CD14-positive monocyte (primary cell): ENCODE measurements at regions not wholly inside any gene's neighbourhood (a gene's known extent, or its start where the extent isn't known, plus 50 kb on each side); places are given as distances from the start of the nearest gene placed in this dataset.

ENCODE experiments used
- DNase-seq, 3 donors: peaks; one replicate each; pipeline ENCODE4 v3.0.0-alpha.2; 2011 to 2022
- H2AFZ ChIP-seq: 2 replicates; pipeline ENCODE4 v1.6.0; 2012; ENCODE audit warnings: mild to moderate bottlenecking, low read depth, low read length, inconsistent platforms; ENCODE audit not compliant: insufficient read depth, poor library complexity, severe bottlenecking
- H3K27ac ChIP-seq, 2 donors: 1 replicate in 1 of 2; 2 replicates in 1 of 2; pipeline ENCODE4 v1.5.1; 2012 to 2013; ENCODE audit warnings: low read length in 2 of 2, control low read depth in 1 of 2, inconsistent platforms in 1 of 2, low read depth in 1 of 2, mild to moderate bottlenecking in 1 of 2
- H3K27me3 ChIP-seq, 2 donors: one replicate each; pipeline versions ENCODE4 v1.6.0 to v1.6.1; 2011 to 2013; ENCODE audit warnings: low read length in 2 of 2; ENCODE audit not compliant: control insufficient read depth in 2 of 2, insufficient read depth in 2 of 2
- H3K36me3 ChIP-seq, 2 donors: replicated peaks in 1 of 2; 1 replicate in 1 of 2; 2 replicates in 1 of 2; pipeline versions ENCODE4 v1.5.1 to v1.6.1; 2012 to 2013; ENCODE audit warnings: low read length in 2 of 2, control low read depth in 1 of 2, inconsistent platforms in 1 of 2, mild to moderate bottlenecking in 1 of 2; ENCODE audit not compliant: insufficient read depth in 2 of 2, control insufficient read depth in 1 of 2
- H3K4me1 ChIP-seq, 2 donors: 1 replicate in 1 of 2; 2 replicates in 1 of 2; pipeline versions ENCODE4 v1.5.1 to v1.6.1; 2012 to 2013; ENCODE audit warnings: low read length in 2 of 2, control low read depth in 1 of 2, inconsistent platforms in 1 of 2, mild to moderate bottlenecking in 1 of 2, moderate library complexity in 1 of 2; ENCODE audit not compliant: insufficient read depth in 2 of 2, control insufficient read depth in 1 of 2
- H3K4me2 ChIP-seq: replicated peaks from 2 replicates; pipeline ENCODE3; 2012; ENCODE audit warnings: low read length, moderate library complexity, mild to moderate bottlenecking; ENCODE audit not compliant: poor library complexity, severe bottlenecking; ENCODE audit errors: extremely low read depth
- H3K4me3 ChIP-seq, 3 experiments: fragments of 200-600 bp in 1 of 3; sonication (generic) in 1 of 3; replicated peaks in 1 of 3; 1 replicate in 2 of 3; 2 replicates in 1 of 3; pipeline ENCODE4 v1.5.1; 2011 to 2013; ENCODE audit warnings: low read length in 3 of 3, mild to moderate bottlenecking in 3 of 3, control low read depth in 2 of 3, low read depth in 2 of 3, inconsistent platforms in 1 of 3, moderate library complexity in 1 of 3
- H3K79me2 ChIP-seq: 2 replicates; pipeline ENCODE4 v1.6.0; 2012; ENCODE audit warnings: mild to moderate bottlenecking, control low read depth, inconsistent platforms, low read length, moderate library complexity; ENCODE audit not compliant: insufficient read depth
- H3K9ac ChIP-seq: 2 replicates; pipeline ENCODE4 v1.6.0; 2017; ENCODE audit warnings: low read length, mild to moderate bottlenecking; ENCODE audit not compliant: insufficient read depth, poor library complexity, severe bottlenecking
- H3K9me3 ChIP-seq, 2 donors: replicated peaks in 1 of 2; 1 replicate in 1 of 2; 2 replicates in 1 of 2; pipeline versions ENCODE4 v1.5.1 to v1.6.1; 2012 to 2013; ENCODE audit warnings: low read length in 2 of 2, control low read depth in 1 of 2; ENCODE audit not compliant: control insufficient read depth in 1 of 2, insufficient read depth in 1 of 2
- H4K20me1 ChIP-seq: 2 replicates; pipeline ENCODE4 v1.6.0; 2012; ENCODE audit warnings: mild to moderate bottlenecking, low read length, control low read depth, moderate library complexity; ENCODE audit not compliant: insufficient read depth
- H3K27ac Mint-ChIP-seq, 7 donors: one replicate each; pipeline ENCODE4 v1.8.0; 2020; ENCODE audit warnings: mild to moderate bottlenecking in 7 of 7, mixed read lengths in 7 of 7, moderate library complexity in 6 of 7, inconsistent platforms in 2 of 7
- H3K27me3 Mint-ChIP-seq, 3 donors: one replicate each; pipeline ENCODE4 v1.8.0; 2021 to 2022; ENCODE audit warnings: low read depth in 3 of 3, mild to moderate bottlenecking in 3 of 3, mixed read lengths in 3 of 3, moderate library complexity in 3 of 3, inconsistent platforms in 1 of 3
- H3K36me3 Mint-ChIP-seq, 2 donors: one replicate each; pipeline ENCODE4 v1.8.0; 2020; ENCODE audit warnings: mixed read lengths in 2 of 2, inconsistent platforms in 1 of 2, mild to moderate bottlenecking in 1 of 2
- H3K4me1 Mint-ChIP-seq: one replicate; pipeline ENCODE4 v1.8.0; 2020; ENCODE audit warnings: mild to moderate bottlenecking, mixed read lengths
- H3K4me3 Mint-ChIP-seq, 2 donors: one replicate each; pipeline ENCODE4 v1.8.0; 2020; ENCODE audit warnings: mild to moderate bottlenecking in 2 of 2, mixed read lengths in 2 of 2, moderate library complexity in 1 of 2
- H3K9me3 Mint-ChIP-seq, 7 donors: one replicate each; pipeline ENCODE4 v1.8.0; 2020 to 2022; ENCODE audit warnings: mixed read lengths in 7 of 7, mild to moderate bottlenecking in 6 of 7, moderate library complexity in 6 of 7, inconsistent platforms in 2 of 7
- CTCF ChIP-seq: fragments of 200-600 bp; IDR thresholded peaks from one replicate; pipeline ENCODE4 v1.8.0; 2022; ENCODE audit warnings: antibody characterized with exemption, mild to moderate bottlenecking
- WGBS: methylation state at CpG from one replicate; pipeline ENCODE4 v1.1.5; 2013; ENCODE audit warnings: missing lambda C conversion rate; ENCODE audit not compliant: insufficient coverage; 5-methylcytosine and 5-hydroxymethylcytosine counted together
- intact Hi-C, 2 donors: fragments of 100-400 bp; cut with micrococcal nuclease; formaldehyde crosslinking; loops; one replicate each; pipeline versions ENCODE4 v1.15.0 to v1.15.1; 2023

GRCh38 chr7:30222515-30223215 is 61.7 kb upstream of the ZNRF2 start:
- Mint-ChIP-seq H3K9me3 (peaks cover 7 to 23% (median 17%) of the 10 kb centered on the region in 7 donors), H3K27me3 (peaks cover 0 to 4% (median 0%) of the 10 kb centered on the region in 3 donors), H3K36me3 (peaks cover 0 to 7% of the 10 kb centered on the region in 2 donors), H3K4me3 (no peak overlapping the region), H3K4me1 (peaks cover 48% of the 10 kb centered on the region), H3K27ac (peak overlapping the region in 4 of 7 donors; percentile 5 to 62 (median 36))
- Histone ChIP-seq H3K79me2 (no peaks in the 10 kb centered on the region), H3K4me2 (no peak overlapping the region), H3K9me3 (peaks cover 0 to 14% of the 10 kb centered on the region in 2 donors), H4K20me1 (no peaks in the 10 kb centered on the region), H3K36me3 (no peaks in the 10 kb centered on the region), H3K4me1 (peaks cover 46 to 50% of the 10 kb centered on the region in 2 donors), H2AFZ (no peak overlapping the region), H3K9ac (no peak overlapping the region), H3K4me3 (no peak overlapping the region), H3K27me3 (no peaks in the 10 kb centered on the region), H3K27ac (peak overlapping the region in 1 of 2 donors; percentile 21)
- peak in 1 of 3 donors; percentile 22 for DNase-seq
- 74% methylated on average over 7 of the region's 8 CpGs for WGBS
- intact Hi-C loops, result loop anchor here (5.0 to 10.0 kb wide), 3 partner anchors 35 to 58 kb away; no protein-coding TSS in a partner anchor
- no peak for TF ChIP-seq CTCF

- H3K36me3 ChIP-seq, result no peaks in the 10 kb centered on the region
- peaks cover 0 to 10% of the 10 kb centered on the region in 2 donors for H3K9me3 ChIP-seq
- H3K27ac Mint-ChIP-seq, result peak overlapping the region; percentile 97 to 99 (median 99)
- intact Hi-C loops, result loop anchor here (5.0 to 10.0 kb wide), 3 partner anchors 37 to 59 kb away; no protein-coding TSS in a partner anchor
- no peaks in the 10 kb centered on the region for H3K79me2 ChIP-seq
- no peaks in the 10 kb centered on the region for H3K27me3 ChIP-seq
- peak overlapping the region in 1 of 2 donors; percentile 14 for H3K4me3 Mint-ChIP-seq
- peak overlapping the region in 1 of 3 experiments; percentile 52 for H3K4me3 ChIP-seq
- no peak overlapping the region for H2AFZ ChIP-seq
- H3K4me2 ChIP-seq, result peak overlapping the region; percentile 58
- WGBS, result no CpG with 5 or more reads among the region's 2 CpGs
- H3K9ac ChIP-seq, result no peak overlapping the region
- peaks cover 0 to 4% (median 2%) of the 10 kb centered on the region in 3 donors for H3K27me3 Mint-ChIP-seq
- peaks cover 7 to 21% (median 16%) of the 10 kb centered on the region in 7 donors for H3K9me3 Mint-ChIP-seq
- peak in 1 of 3 donors; percentile 22 for DNase-seq
- H3K27ac ChIP-seq, result peak overlapping the region in 1 of 2 donors; percentile 95
- TF ChIP-seq CTCF, result no peak
- peaks cover 48% of the 10 kb centered on the region for H3K4me1 Mint-ChIP-seq
- H4K20me1 ChIP-seq, result no peaks in the 10 kb centered on the region
- H3K36me3 Mint-ChIP-seq, result peaks cover 0 to 5% of the 10 kb centered on the region in 2 donors
- H3K4me1 ChIP-seq, result peaks cover 46 to 50% of the 10 kb centered on the region in 2 donors
These were observed 60.5 kb upstream of the ZNRF2 start for GRCh38 chr7:30223896-30224295.
